ENCODE measurements at regions not wholly inside any gene's neighbourhood (a gene's known extent, or its start where the extent isn't known, plus 50 kb on each side); places are given as distances from the start of the nearest gene placed in this dataset.

DNA sequence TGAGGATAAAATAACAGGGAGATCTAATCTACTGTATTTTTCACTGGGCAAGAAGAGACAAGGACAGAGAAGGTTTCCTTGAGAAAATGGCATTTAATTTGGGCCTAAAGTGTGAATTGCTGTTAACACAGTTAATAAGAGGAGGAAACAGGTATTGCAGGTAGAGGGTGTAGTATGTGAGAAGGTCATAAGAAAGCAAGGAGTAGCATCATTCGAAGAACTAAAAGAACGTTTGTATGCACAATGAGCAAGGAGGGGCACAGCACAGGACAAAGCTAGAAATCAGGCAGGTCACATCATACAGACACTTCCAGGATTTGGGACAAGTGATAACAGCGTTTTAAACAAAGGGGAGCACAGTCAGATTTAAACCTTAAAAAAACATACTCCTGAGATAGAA, 85.1 kb upstream of the PLEKHA5 start (continued):
- TF ChIP-seq, protein P1, sequence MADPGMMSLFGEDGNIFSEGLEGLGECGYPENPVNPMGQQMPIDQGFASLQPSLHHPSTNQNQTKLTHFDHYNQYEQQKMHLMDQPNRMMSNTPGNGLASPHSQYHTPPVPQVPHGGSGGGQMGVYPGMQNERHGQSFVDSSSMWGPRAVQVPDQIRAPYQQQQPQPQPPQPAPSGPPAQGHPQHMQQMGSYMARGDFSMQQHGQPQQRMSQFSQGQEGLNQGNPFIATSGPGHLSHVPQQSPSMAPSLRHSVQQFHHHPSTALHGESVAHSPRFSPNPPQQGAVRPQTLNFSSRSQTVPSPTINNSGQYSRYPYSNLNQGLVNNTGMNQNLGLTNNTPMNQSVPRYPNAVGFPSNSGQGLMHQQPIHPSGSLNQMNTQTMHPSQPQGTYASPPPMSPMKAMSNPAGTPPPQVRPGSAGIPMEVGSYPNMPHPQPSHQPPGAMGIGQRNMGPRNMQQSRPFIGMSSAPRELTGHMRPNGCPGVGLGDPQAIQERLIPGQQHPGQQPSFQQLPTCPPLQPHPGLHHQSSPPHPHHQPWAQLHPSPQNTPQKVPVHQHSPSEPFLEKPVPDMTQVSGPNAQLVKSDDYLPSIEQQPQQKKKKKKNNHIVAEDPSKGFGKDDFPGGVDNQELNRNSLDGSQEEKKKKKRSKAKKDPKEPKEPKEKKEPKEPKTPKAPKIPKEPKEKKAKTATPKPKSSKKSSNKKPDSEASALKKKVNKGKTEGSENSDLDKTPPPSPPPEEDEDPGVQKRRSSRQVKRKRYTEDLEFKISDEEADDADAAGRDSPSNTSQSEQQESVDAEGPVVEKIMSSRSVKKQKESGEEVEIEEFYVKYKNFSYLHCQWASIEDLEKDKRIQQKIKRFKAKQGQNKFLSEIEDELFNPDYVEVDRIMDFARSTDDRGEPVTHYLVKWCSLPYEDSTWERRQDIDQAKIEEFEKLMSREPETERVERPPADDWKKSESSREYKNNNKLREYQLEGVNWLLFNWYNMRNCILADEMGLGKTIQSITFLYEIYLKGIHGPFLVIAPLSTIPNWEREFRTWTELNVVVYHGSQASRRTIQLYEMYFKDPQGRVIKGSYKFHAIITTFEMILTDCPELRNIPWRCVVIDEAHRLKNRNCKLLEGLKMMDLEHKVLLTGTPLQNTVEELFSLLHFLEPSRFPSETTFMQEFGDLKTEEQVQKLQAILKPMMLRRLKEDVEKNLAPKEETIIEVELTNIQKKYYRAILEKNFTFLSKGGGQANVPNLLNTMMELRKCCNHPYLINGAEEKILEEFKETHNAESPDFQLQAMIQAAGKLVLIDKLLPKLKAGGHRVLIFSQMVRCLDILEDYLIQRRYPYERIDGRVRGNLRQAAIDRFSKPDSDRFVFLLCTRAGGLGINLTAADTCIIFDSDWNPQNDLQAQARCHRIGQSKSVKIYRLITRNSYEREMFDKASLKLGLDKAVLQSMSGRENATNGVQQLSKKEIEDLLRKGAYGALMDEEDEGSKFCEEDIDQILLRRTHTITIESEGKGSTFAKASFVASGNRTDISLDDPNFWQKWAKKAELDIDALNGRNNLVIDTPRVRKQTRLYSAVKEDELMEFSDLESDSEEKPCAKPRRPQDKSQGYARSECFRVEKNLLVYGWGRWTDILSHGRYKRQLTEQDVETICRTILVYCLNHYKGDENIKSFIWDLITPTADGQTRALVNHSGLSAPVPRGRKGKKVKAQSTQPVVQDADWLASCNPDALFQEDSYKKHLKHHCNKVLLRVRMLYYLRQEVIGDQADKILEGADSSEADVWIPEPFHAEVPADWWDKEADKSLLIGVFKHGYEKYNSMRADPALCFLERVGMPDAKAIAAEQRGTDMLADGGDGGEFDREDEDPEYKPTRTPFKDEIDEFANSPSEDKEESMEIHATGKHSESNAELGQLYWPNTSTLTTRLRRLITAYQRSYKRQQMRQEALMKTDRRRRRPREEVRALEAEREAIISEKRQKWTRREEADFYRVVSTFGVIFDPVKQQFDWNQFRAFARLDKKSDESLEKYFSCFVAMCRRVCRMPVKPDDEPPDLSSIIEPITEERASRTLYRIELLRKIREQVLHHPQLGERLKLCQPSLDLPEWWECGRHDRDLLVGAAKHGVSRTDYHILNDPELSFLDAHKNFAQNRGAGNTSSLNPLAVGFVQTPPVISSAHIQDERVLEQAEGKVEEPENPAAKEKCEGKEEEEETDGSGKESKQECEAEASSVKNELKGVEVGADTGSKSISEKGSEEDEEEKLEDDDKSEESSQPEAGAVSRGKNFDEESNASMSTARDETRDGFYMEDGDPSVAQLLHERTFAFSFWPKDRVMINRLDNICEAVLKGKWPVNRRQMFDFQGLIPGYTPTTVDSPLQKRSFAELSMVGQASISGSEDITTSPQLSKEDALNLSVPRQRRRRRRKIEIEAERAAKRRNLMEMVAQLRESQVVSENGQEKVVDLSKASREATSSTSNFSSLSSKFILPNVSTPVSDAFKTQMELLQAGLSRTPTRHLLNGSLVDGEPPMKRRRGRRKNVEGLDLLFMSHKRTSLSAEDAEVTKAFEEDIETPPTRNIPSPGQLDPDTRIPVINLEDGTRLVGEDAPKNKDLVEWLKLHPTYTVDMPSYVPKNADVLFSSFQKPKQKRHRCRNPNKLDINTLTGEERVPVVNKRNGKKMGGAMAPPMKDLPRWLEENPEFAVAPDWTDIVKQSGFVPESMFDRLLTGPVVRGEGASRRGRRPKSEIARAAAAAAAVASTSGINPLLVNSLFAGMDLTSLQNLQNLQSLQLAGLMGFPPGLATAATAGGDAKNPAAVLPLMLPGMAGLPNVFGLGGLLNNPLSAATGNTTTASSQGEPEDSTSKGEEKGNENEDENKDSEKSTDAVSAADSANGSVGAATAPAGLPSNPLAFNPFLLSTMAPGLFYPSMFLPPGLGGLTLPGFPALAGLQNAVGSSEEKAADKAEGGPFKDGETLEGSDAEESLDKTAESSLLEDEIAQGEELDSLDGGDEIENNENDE (IDR thresholded peaks at IDR 0.05; ENCODE audit: insufficient replicate concordance, low read length) = no peak
- TF ChIP-seq KDM5A (IDR thresholded peaks at IDR 0.05; ENCODE audit: low read length) = no peak
- TF ChIP-seq SIRT6 (IDR thresholded peaks at IDR 0.05; ENCODE audit: low read length) = no peak
- TF ChIP-seq NRF1 (IDR thresholded peaks at IDR 0.05; ENCODE audit: low read depth, low read length) = no peak
- no peak for TF ChIP-seq HDAC6 (IDR thresholded peaks at IDR 0.05; ENCODE audit: low read depth, low read length)
- no peak for TF ChIP-seq TCF12 (IDR thresholded peaks at IDR 0.05; ENCODE audit: low read depth, low read length)
- TF ChIP-seq CBX8 (IDR thresholded peaks at IDR 0.05; ENCODE audit: borderline replicate concordance, low read depth, low read length) = no peak
- no peak for TF ChIP-seq PHF8 (conservative IDR thresholded peaks at IDR 0.05; ENCODE audit: low read depth, low read length)
- TF ChIP-seq KDM1A (IDR thresholded peaks at IDR 0.05; ENCODE audit: borderline replicate concordance, low read length) = no peak
- TF ChIP-seq, protein P2, sequence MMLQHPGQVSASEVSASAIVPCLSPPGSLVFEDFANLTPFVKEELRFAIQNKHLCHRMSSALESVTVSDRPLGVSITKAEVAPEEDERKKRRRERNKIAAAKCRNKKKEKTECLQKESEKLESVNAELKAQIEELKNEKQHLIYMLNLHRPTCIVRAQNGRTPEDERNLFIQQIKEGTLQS (IDR thresholded peaks at IDR 0.05; ENCODE audit: insufficient read depth, low read depth, low read length) = no peak

Data from H1 (cell line).